ENCODE measurements at regions not wholly inside any gene's neighbourhood (a gene's known extent, or its start where the extent isn't known, plus 50 kb on each side); places are given as distances from the start of the nearest gene placed in this dataset.

DNA sequence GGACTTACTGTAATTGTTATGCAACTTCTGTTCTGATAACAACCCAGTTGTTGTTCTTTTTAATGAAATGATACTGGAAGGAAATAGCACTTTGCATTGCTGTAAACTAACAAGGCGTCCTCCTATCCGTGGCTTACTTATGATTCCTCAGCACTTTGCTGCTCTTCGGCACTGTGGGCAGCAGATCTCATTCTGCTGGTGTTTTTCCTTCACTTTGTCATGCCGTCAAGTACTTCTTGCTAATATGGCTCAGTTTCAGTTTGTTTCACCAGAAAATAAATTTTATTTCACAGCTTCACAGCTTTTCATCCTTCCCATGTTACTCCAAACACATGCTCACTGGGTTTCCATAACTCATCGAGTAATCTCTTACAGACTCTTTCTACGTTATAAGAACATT is 289.3 kb downstream of the MEIS1 start:
- DNase-seq (ENCODE audit: low read depth in 1 of 2, low spot score in 1 of 2): no peak
- Histone ChIP-seq H3K9me3 (ENCODE audit: low read depth) (no peaks in the 10 kb centered on the region), H3K36me3 (no peaks in the 10 kb centered on the region), H3K4me1 (ENCODE audit: low read depth) (no peaks in the 10 kb centered on the region), H3K27ac (no peak overlapping the region), H3K27me3 (no peaks in the 10 kb centered on the region), H3K4me3 (no peak overlapping the region)
- TF ChIP-seq, protein P1, sequence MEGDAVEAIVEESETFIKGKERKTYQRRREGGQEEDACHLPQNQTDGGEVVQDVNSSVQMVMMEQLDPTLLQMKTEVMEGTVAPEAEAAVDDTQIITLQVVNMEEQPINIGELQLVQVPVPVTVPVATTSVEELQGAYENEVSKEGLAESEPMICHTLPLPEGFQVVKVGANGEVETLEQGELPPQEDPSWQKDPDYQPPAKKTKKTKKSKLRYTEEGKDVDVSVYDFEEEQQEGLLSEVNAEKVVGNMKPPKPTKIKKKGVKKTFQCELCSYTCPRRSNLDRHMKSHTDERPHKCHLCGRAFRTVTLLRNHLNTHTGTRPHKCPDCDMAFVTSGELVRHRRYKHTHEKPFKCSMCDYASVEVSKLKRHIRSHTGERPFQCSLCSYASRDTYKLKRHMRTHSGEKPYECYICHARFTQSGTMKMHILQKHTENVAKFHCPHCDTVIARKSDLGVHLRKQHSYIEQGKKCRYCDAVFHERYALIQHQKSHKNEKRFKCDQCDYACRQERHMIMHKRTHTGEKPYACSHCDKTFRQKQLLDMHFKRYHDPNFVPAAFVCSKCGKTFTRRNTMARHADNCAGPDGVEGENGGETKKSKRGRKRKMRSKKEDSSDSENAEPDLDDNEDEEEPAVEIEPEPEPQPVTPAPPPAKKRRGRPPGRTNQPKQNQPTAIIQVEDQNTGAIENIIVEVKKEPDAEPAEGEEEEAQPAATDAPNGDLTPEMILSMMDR (IDR thresholded peaks at IDR 0.05; ENCODE audit: low read depth, low read length): no peak

DNA sequence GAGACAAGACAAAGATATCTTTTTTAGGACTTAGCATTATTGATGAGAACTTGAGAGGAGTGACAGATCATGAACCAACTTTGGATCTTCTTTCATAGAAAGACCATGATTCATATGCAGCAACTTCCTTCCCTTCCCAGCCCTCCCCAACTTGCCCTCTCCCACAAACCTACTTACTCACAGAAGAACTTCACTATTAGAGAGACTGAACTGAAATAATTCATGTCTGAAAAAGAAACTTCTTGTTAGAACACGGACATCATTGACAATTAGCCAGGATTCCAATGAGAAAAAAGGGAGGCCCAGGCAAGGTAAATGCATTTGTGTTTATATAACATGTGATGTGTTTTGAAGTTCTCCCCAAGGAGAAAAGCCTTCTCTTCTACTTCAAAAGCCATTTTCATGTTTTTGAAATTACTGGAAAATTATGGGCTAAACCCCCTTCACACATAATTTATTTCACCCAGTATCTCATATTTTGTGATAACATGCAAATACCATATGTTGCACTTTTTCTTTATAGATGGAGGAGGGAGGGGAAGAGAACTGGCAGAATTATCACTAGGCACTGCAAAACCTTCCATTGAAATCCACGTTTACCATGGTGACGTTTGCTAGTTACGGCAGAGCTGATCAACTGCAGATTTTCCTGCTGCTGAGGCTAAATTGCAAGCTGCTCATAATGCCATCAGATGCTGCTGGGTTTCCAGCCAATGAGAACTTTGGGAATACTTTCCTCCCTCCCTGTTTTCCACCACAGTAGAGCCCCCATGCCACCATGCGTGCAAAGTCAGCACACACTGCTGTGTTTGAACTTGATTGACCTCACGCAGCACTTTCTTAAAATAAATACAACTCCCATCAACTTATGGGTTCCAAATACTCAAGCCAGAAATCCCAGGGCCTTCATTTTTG is 294.7 kb downstream of the MEIS1 start:
- Histone ChIP-seq H3K4me3 (no peak overlapping the region), H3K4me1 (ENCODE audit: low read depth) (no peaks in the 10 kb centered on the region), H3K27ac (no peak overlapping the region), H3K27me3 (no peaks in the 10 kb centered on the region), H3K9me3 (ENCODE audit: low read depth) (no peaks in the 10 kb centered on the region), H3K36me3 (no peaks in the 10 kb centered on the region)
- TF ChIP-seq, protein P1 (IDR thresholded peaks at IDR 0.05; ENCODE audit: low read depth, low read length): no peak
- DNase-seq (ENCODE audit: low read depth in 1 of 2, low spot score in 1 of 2): peak in 1 of 2 donors; percentile 4

DNA sequence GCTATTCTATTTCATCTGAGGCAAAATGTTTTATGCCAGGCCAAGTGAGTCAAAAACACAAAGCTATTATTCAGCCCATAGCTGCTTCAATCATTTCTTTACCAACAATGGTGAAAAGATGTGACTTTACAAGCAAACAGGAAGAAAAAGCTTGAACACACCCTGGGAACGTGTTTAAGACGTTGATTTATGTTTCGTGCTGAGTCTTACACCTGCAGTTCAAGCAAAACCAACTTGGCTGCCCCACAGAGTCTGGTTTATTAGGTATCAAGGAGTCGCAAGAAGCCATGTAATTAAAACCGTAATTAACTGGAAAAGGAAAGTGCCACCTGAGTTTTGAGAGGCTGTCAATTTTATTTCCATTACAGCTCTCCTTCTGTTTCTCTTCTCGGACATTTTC is 295.5 kb downstream of the MEIS1 start:
- no peak for DNase-seq (ENCODE audit: low read depth in 1 of 2, low spot score in 1 of 2)
- TF ChIP-seq, protein P1 (IDR thresholded peaks at IDR 0.05; ENCODE audit: low read depth, low read length): no peak
- Histone ChIP-seq H3K4me1 (ENCODE audit: low read depth) (no peaks in the 10 kb centered on the region), H3K27me3 (no peaks in the 10 kb centered on the region), H3K36me3 (no peaks in the 10 kb centered on the region), H3K4me3 (no peak overlapping the region), H3K27ac (no peak overlapping the region), H3K9me3 (ENCODE audit: low read depth) (no peaks in the 10 kb centered on the region)

DNA sequence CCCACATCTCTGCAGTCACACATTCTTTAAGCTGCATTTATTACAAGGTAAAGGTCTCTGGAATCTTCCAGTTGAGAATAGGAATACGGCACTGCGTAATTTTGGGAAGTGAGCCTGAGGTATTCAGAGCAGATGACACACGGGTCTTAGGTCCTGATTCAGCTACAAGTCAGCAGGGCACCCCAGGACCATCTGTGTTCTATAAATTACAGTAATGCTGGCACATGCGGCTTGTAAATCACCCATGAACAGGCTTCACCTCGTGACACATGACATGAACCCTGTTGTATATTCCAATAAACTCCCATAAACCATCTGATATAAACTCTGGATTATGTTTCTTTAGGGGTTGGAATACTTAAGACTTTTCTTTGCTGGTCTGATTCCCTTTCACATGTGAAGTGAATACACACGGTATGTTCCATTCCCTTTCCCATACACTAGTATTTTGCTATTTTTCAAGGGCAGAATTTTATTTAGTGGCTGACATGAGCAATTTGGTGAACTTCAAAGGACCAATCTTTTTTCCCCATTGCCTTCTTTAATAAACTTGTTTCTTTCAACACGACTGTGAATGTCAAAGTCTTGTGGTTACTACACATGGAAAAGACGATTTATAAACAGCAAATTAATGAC is 298.6 kb downstream of the MEIS1 start:
- TF ChIP-seq, protein P1 (IDR thresholded peaks at IDR 0.05; ENCODE audit: low read depth, low read length): no peak
- H3K4me1 ChIP-seq (ENCODE audit: low read depth): no peaks in the 10 kb centered on the region
- no peak for DNase-seq (ENCODE audit: low read depth in 1 of 2, low spot score in 1 of 2)
- no peak overlapping the region for H3K4me3 ChIP-seq
- no peaks in the 10 kb centered on the region for H3K9me3 ChIP-seq (ENCODE audit: low read depth)
- H3K27ac ChIP-seq: no peak overlapping the region
- H3K27me3 ChIP-seq: no peaks in the 10 kb centered on the region
- no peaks in the 10 kb centered on the region for H3K36me3 ChIP-seq

DNA sequence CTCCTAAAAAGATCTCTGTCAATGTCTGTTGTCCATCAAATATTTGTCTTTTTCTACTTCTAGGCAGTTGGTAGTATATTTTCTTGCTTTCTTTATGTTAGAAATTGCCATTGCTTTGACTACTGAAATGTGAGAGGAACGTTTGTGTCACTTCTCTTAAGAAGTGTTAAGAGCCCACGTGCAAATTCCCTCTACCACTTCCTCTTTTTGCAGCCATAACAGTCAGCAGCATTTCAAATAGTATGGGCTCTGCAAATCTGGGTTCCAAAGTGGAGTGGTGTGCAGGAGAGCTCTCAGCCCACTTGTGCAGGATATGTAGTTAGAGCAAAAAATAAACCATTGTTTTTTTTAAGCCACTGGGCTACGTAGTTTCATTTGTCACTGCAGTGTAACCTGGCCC is 314.0 kb downstream of the MEIS1 start:
- TF ChIP-seq, protein P1 (IDR thresholded peaks at IDR 0.05; ENCODE audit: low read depth, low read length): no peak
- Histone ChIP-seq H3K27me3 (no peaks in the 10 kb centered on the region), H3K9me3 (ENCODE audit: low read depth) (no peaks in the 10 kb centered on the region), H3K27ac (no peak overlapping the region), H3K4me1 (ENCODE audit: low read depth) (peaks cover 14% of the 10 kb centered on the region), H3K4me3 (no peak overlapping the region), H3K36me3 (no peaks in the 10 kb centered on the region)
- DNase-seq (ENCODE audit: low read depth in 1 of 2, low spot score in 1 of 2): no peak

Data from cardiac muscle cell (in vitro differentiated cells and primary cell).